ENCODE measurements at regions not wholly inside any gene's neighbourhood (a gene's known extent, or its start where the extent isn't known, plus 50 kb on each side); places are given as distances from the start of the nearest gene placed in this dataset.

DNA sequence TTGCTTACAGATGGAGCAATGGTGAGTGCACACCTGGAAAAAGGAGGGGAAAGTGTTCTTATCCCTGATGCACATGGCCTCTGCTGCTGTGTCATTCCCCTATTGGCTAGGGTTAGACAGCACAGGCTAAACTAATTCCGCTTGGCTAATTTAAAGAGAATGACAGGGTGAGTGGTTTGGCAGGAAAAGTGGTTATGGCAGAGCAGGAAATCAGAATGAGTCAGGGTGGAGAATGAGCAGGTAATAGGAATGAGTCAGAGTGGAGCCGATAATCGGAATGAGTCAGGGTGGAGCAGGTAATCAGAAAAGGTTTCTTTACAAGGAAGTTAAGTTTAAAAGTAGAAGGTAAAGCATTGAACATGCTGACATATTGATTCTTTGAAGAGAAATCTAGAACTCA lies 355.5 kb upstream of the HTR1E start:
- TF ChIP-seq, protein P1, sequence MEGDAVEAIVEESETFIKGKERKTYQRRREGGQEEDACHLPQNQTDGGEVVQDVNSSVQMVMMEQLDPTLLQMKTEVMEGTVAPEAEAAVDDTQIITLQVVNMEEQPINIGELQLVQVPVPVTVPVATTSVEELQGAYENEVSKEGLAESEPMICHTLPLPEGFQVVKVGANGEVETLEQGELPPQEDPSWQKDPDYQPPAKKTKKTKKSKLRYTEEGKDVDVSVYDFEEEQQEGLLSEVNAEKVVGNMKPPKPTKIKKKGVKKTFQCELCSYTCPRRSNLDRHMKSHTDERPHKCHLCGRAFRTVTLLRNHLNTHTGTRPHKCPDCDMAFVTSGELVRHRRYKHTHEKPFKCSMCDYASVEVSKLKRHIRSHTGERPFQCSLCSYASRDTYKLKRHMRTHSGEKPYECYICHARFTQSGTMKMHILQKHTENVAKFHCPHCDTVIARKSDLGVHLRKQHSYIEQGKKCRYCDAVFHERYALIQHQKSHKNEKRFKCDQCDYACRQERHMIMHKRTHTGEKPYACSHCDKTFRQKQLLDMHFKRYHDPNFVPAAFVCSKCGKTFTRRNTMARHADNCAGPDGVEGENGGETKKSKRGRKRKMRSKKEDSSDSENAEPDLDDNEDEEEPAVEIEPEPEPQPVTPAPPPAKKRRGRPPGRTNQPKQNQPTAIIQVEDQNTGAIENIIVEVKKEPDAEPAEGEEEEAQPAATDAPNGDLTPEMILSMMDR (IDR thresholded peaks at IDR 0.05; ENCODE audit: borderline replicate concordance, extremely low read depth, low read length, poor library complexity, severe bottlenecking) = no peak
- no peak for TF ChIP-seq EZH2 (IDR thresholded peaks at IDR 0.05; ENCODE audit: borderline replicate concordance, low read depth, low read length, severe bottlenecking)
